ENCODE measurements at regions not wholly inside any gene's neighbourhood (a gene's known extent, or its start where the extent isn't known, plus 50 kb on each side); places are given as distances from the start of the nearest gene placed in this dataset.

DNA sequence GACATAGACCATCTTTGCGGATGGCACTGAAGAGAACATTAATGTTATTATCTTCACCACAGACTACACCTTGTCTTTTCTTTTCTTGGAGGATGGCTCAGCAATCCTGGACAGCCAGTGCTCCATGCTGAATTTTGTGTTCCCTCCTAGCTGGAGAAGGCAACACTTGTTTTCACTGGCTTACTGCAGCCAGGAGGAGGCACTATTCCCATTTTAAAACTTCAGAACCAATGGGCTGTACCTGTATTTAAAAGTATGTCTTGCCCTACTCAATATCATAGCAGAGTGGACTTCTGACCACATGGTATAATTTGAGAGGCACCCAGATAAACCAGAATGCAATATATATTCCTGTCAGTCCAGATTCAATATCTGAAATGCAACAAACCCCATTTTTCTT, 53.3 kb upstream of the POGK start:
- FAIRE-seq = no peak
- Histone ChIP-seq H3K9me3 (ENCODE audit: control insufficient read depth, low read depth, low read length) (no peaks in the 10 kb centered on the region), H3K4me3 (ENCODE audit: control insufficient read depth in 2 of 3, extremely low read depth in 1 of 3, insufficient read depth in 2 of 3, low read depth in 1 of 3, low read length in 3 of 3) (no peak overlapping the region), H3K9me1 (ENCODE audit: control insufficient read depth, extremely low read depth, insufficient read depth, low read length) (no peaks in the 10 kb centered on the region), H3K27ac (ENCODE audit: control insufficient read depth, insufficient read depth, low read length) (no peak overlapping the region), H3K36me3 (ENCODE audit: control insufficient read depth in 2 of 2, extremely low read depth in 1 of 2, insufficient read depth in 2 of 2, low read length in 2 of 2) (no peaks in the 10 kb centered on the region), H3K79me2 (ENCODE audit: control insufficient read depth, insufficient read depth, low read length) (no peaks in the 10 kb centered on the region), H3K27me3 (ENCODE audit: control insufficient read depth, extremely low read depth, insufficient read depth, low read length) (no peaks in the 10 kb centered on the region), H3K4me1 (ENCODE audit: control insufficient read depth, extremely low read depth, insufficient read depth, low read length) (no peaks in the 10 kb centered on the region), H3K4me2 (ENCODE audit: control insufficient read depth, extremely low read depth, insufficient read depth, low read depth, low read length) (no peak overlapping the region), H2AFZ (ENCODE audit: control insufficient read depth, low read length) (no peak overlapping the region), H3K9ac (ENCODE audit: control insufficient read depth, extremely low read depth, insufficient read depth, low read length) (no peak overlapping the region), H4K20me1 (ENCODE audit: control insufficient read depth, extremely low read depth, insufficient read depth, low read length) (no peaks in the 10 kb centered on the region)
- no peak for TF ChIP-seq EZH2 (IDR thresholded peaks at IDR 0.05; ENCODE audit: low read length)
- TF ChIP-seq, protein P1, sequence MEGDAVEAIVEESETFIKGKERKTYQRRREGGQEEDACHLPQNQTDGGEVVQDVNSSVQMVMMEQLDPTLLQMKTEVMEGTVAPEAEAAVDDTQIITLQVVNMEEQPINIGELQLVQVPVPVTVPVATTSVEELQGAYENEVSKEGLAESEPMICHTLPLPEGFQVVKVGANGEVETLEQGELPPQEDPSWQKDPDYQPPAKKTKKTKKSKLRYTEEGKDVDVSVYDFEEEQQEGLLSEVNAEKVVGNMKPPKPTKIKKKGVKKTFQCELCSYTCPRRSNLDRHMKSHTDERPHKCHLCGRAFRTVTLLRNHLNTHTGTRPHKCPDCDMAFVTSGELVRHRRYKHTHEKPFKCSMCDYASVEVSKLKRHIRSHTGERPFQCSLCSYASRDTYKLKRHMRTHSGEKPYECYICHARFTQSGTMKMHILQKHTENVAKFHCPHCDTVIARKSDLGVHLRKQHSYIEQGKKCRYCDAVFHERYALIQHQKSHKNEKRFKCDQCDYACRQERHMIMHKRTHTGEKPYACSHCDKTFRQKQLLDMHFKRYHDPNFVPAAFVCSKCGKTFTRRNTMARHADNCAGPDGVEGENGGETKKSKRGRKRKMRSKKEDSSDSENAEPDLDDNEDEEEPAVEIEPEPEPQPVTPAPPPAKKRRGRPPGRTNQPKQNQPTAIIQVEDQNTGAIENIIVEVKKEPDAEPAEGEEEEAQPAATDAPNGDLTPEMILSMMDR (optimal IDR thresholded peaks at IDR 0.05 in 1 of 3, IDR thresholded peaks at IDR 0.05 in 1 of 3, conservative IDR thresholded peaks at IDR 0.05 in 1 of 3; ENCODE audit: extremely low read depth in 1 of 3, insufficient read depth in 2 of 3, low read length in 3 of 3) = peak in 1 of 3 experiments; percentile 32
- dilution Hi-C loops (cut with MboI; ENCODE audit: extremely low pct_ligation_motif_present, low sequenced_read_pairs) = no loop called here
- DNase-seq (ENCODE audit: low read depth, low spot score) = no peak

DNA sequence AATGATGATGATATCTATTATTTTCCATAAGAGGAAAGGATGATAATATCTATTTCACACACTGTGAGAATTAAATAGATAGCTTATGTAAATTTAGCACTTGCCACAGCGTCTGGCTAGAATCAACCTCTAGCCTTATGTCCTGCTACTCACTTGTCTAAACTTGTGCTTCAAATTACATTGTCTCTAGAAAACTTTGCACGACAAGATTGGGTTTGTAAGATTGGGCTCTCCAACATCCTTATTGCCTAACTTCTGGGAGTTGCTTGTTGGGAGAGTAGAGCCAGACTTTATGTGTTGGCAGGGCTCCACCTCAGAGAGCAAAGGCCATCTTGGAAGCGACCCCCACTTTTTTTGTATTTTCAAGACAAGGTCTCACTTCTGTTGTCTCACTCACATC, 50.0 kb upstream of the POGK start:
- Histone ChIP-seq H3K9me3 (ENCODE audit: control insufficient read depth, low read depth, low read length) (no peaks in the 10 kb centered on the region), H3K79me2 (ENCODE audit: control insufficient read depth, insufficient read depth, low read length) (no peaks in the 10 kb centered on the region), H2AFZ (ENCODE audit: control insufficient read depth, low read length) (no peak overlapping the region), H3K4me1 (ENCODE audit: control insufficient read depth, extremely low read depth, insufficient read depth, low read length) (no peaks in the 10 kb centered on the region), H3K36me3 (ENCODE audit: control insufficient read depth in 2 of 2, extremely low read depth in 1 of 2, insufficient read depth in 2 of 2, low read length in 2 of 2) (no peaks in the 10 kb centered on the region), H4K20me1 (ENCODE audit: control insufficient read depth, extremely low read depth, insufficient read depth, low read length) (no peaks in the 10 kb centered on the region), H3K9me1 (ENCODE audit: control insufficient read depth, extremely low read depth, insufficient read depth, low read length) (no peaks in the 10 kb centered on the region), H3K9ac (ENCODE audit: control insufficient read depth, extremely low read depth, insufficient read depth, low read length) (no peak overlapping the region), H3K27me3 (ENCODE audit: control insufficient read depth, extremely low read depth, insufficient read depth, low read length) (no peaks in the 10 kb centered on the region), H3K27ac (ENCODE audit: control insufficient read depth, insufficient read depth, low read length) (no peak overlapping the region), H3K4me2 (ENCODE audit: control insufficient read depth, extremely low read depth, insufficient read depth, low read depth, low read length) (no peak overlapping the region), H3K4me3 (ENCODE audit: control insufficient read depth in 2 of 3, extremely low read depth in 1 of 3, insufficient read depth in 2 of 3, low read depth in 1 of 3, low read length in 3 of 3) (no peak overlapping the region)
- DNase-seq (ENCODE audit: low read depth, low spot score) = no peak
- no peak for FAIRE-seq
- TF ChIP-seq EZH2 (IDR thresholded peaks at IDR 0.05; ENCODE audit: low read length) = no peak
- TF ChIP-seq, protein P1 (optimal IDR thresholded peaks at IDR 0.05 in 1 of 3, IDR thresholded peaks at IDR 0.05 in 1 of 3, conservative IDR thresholded peaks at IDR 0.05 in 1 of 3; ENCODE audit: extremely low read depth in 1 of 3, insufficient read depth in 2 of 3, low read length in 3 of 3) = no peak
- dilution Hi-C loops (cut with MboI; ENCODE audit: extremely low pct_ligation_motif_present, low sequenced_read_pairs) = no loop called here
